GM23338 (cell line): ENCODE measurements at regions not wholly inside any gene's neighbourhood (a gene's known extent, or its start where the extent isn't known, plus 50 kb on each side); places are given as distances from the start of the nearest gene placed in this dataset.

Experiments
- ATAC-seq: fragments of 200-7000 bp; cut with Tn5 transposase; 3 replicates; pipeline ENCODE4 v1.9.1; 2020
- DNase-seq: peaks from one replicate; pipeline ENCODE4 v3.0.0-alpha.2; 2015; ENCODE audit warnings: low spot score
- H2AFZ ChIP-seq: fragments of 200-600 bp; sonication (generic); 2 replicates; pipeline ENCODE4 v1.8.0; 2016; ENCODE audit warnings: antibody characterized with exemption, mild to moderate bottlenecking, moderate library complexity
- H3F3A ChIP-seq: fragments of 200-600 bp; sonication (generic); replicated peaks from 2 replicates; pipeline ENCODE4 v1.8.0; 2017; ENCODE audit warnings: antibody characterized with exemption, mixed run types, low read depth
- H3K27ac ChIP-seq: fragments of 200-600 bp; sonication (generic); 2 replicates; pipeline ENCODE4 v1.6.1; 2016; ENCODE audit warnings: low read depth
- H3K27me3 ChIP-seq: fragments of 200-600 bp; sonication (generic); 2 replicates; pipeline ENCODE4 v1.8.0; 2016; ENCODE audit warnings: mild to moderate bottlenecking, mixed run types, moderate library complexity; ENCODE audit not compliant: insufficient read depth
- H3K36me3 ChIP-seq: fragments of 200-600 bp; sonication (generic); 2 replicates; pipeline ENCODE4 v1.8.0; 2016; ENCODE audit warnings: mild to moderate bottlenecking; ENCODE audit not compliant: insufficient read depth
- H3K4me1 ChIP-seq: fragments of 200-600 bp; sonication (generic); 2 replicates; pipeline ENCODE4 v1.8.0; 2016; ENCODE audit warnings: mild to moderate bottlenecking, moderate library complexity; ENCODE audit not compliant: insufficient read depth
- H3K4me2 ChIP-seq: fragments of 200-600 bp; sonication (generic); 2 replicates; pipeline ENCODE4 v1.7.1; 2017; ENCODE audit warnings: mixed run types
- H3K4me3 ChIP-seq: fragments of 200-600 bp; sonication (generic); 2 replicates; pipeline ENCODE4 v1.6.1; 2016; ENCODE audit warnings: mixed run types
- H3K79me2 ChIP-seq: fragments of 200-600 bp; sonication (generic); replicated peaks from 2 replicates; pipeline ENCODE4 v1.8.0; 2017; ENCODE audit warnings: mild to moderate bottlenecking; ENCODE audit not compliant: insufficient read depth
- H3K9me2 ChIP-seq: fragments of 200-600 bp; sonication (generic); 2 replicates; pipeline ENCODE4 v1.8.0; 2017; ENCODE audit not compliant: insufficient read depth
- H4K20me1 ChIP-seq: fragments of 200-600 bp; sonication (generic); replicated peaks from 2 replicates; pipeline ENCODE4 v1.8.0; 2017; ENCODE audit warnings: mild to moderate bottlenecking; ENCODE audit not compliant: insufficient read depth
- H3K27ac Mint-ChIP-seq: 2 replicates; pipeline ENCODE4 v1.8.0; 2020; ENCODE audit warnings: inconsistent platforms, mild to moderate bottlenecking, moderate library complexity, mixed read lengths
- H3K27me3 Mint-ChIP-seq: 3 replicates; pipeline ENCODE4 v1.8.0; 2022; ENCODE audit warnings: low read depth, mild to moderate bottlenecking, moderate library complexity, mixed read lengths, inconsistent platforms; ENCODE audit not compliant: insufficient read depth, poor library complexity
- H3K36me3 Mint-ChIP-seq: 3 replicates; pipeline ENCODE4 v1.8.0; 2021; ENCODE audit warnings: low read depth, mild to moderate bottlenecking, inconsistent platforms, moderate library complexity, mixed read lengths
- H3K4me1 Mint-ChIP-seq: 3 replicates; pipeline ENCODE4 v1.8.0; 2020; ENCODE audit warnings: mild to moderate bottlenecking, inconsistent platforms, mixed read lengths
- H3K4me3 Mint-ChIP-seq: 3 replicates; pipeline ENCODE4 v1.8.0; 2021; ENCODE audit warnings: moderate library complexity, mild to moderate bottlenecking, inconsistent platforms, mixed read lengths
- H3K9me3 Mint-ChIP-seq: 3 replicates; pipeline ENCODE4 v1.8.0; 2020; ENCODE audit warnings: moderate library complexity, mild to moderate bottlenecking, inconsistent platforms, mixed read lengths
- CREB1 ChIP-seq: fragments of 250-450 bp; sonication (Bioruptor Pico); IDR thresholded peaks from 2 replicates; pipeline ENCODE4 v1.5.0; 2020; ENCODE audit warnings: low read depth, mild to moderate bottlenecking, moderate library complexity
- ETS1 ChIP-seq: IDR thresholded peaks from 2 replicates; pipeline ENCODE4 v1.6.1; 2016; ENCODE audit warnings: antibody characterized with exemption
- EZH2phosphoT487 ChIP-seq: fragments of 200-600 bp; sonication (generic); IDR thresholded peaks from one replicate; pipeline ENCODE4 v1.8.1; 2018; ENCODE audit warnings: antibody characterized with exemption; ENCODE audit not compliant: unreplicated experiment
- JUNB ChIP-seq: IDR thresholded peaks from one replicate; pipeline ENCODE4 v1.6.1; 2016; ENCODE audit warnings: antibody characterized with exemption; ENCODE audit not compliant: unreplicated experiment
- NANOG ChIP-seq: IDR thresholded peaks from 2 replicates; pipeline ENCODE4 v1.6.1; 2016; ENCODE audit warnings: antibody characterized with exemption, borderline replicate concordance
- POLR2AphosphoS5 ChIP-seq: IDR thresholded peaks from 2 replicates; pipeline ENCODE4 v1.6.1; 2016; ENCODE audit warnings: antibody characterized with exemption, low read depth
- ZNF114 ChIP-seq: fragments of 250-450 bp; sonication (Bioruptor Pico); IDR thresholded peaks from 2 replicates; pipeline ENCODE4 v1.5.0; 2020; ENCODE audit warnings: mild to moderate bottlenecking, moderate library complexity
- ZNF331 ChIP-seq: fragments of 250-450 bp; sonication (Bioruptor Pico); IDR thresholded peaks from 2 replicates; pipeline ENCODE4 v1.5.0; 2020; ENCODE audit warnings: low read depth, mild to moderate bottlenecking, moderate library complexity
- ZNF462 ChIP-seq: fragments of 250-450 bp; sonication (Bioruptor Pico); IDR thresholded peaks from 2 replicates; pipeline ENCODE4 v1.5.0; 2020; ENCODE audit warnings: mild to moderate bottlenecking, moderate library complexity

GRCh38 chr17:68707031-68707430 is 105.9 kb upstream of the FAM20A start (continued):
- TF ChIP-seq POLR2AphosphoS5 (no peak), ZNF114 (CRISPR knock-in tag) (no peak), NANOG (no peak), ETS1 (no peak)

GRCh38 chr17:68706356-68706920 is 105.3 kb upstream of the FAM20A start:
- no peak overlapping the region for H3K4me2 ChIP-seq

More at GRCh38 chr17:68706356-68706920, 105.3 kb upstream of the FAM20A start:
- DNase-seq = no peak
- Mint-ChIP-seq H3K9me3 (no peaks in the 10 kb centered on the region), H3K36me3 (no peaks in the 10 kb centered on the region; the same call in 2 of the 3 replicates), H3K4me1 (peaks cover 7% of the 10 kb centered on the region; the same call in 2 of the 3 replicates), H3K27me3 (peaks cover 3% of the 10 kb centered on the region), H3K4me3 (no peak overlapping the region), H3K27ac (no peak overlapping the region)
- Histone ChIP-seq H3K79me2 (no peaks in the 10 kb centered on the region), H2AFZ (no peak overlapping the region), H4K20me1 (no peaks in the 10 kb centered on the region), H3K27me3 (no peaks in the 10 kb centered on the region), H3K4me1 (no peaks in the 10 kb centered on the region), H3K27ac (no peak overlapping the region), H3K4me3 (no peak overlapping the region), H3K36me3 (no peaks in the 10 kb centered on the region), H3F3A (no peaks in the 10 kb centered on the region), H3K9me2 (peaks cover 9% of the 10 kb centered on the region)
- ATAC-seq = no peak
- TF ChIP-seq EZH2phosphoT487 (no peak), POLR2AphosphoS5 (no peak), ETS1 (no peak), JUNB (no peak), CREB1 (CRISPR knock-in tag) (no peak), ZNF462 (no peak), ZNF331 (CRISPR knock-in tag) (no peak)
